GM12878 (cell line): ENCODE measurements at regions not wholly inside any gene's neighbourhood (a gene's known extent, or its start where the extent isn't known, plus 50 kb on each side); places are given as distances from the start of the nearest gene placed in this dataset.

Source experiments
- ATAC-seq: fragments of 200-7000 bp; cut with Tn5 transposase; 3 replicates; pipeline ENCODE4 v1.9.1; 2020; ENCODE audit warnings: mild to moderate bottlenecking, moderate library complexity
- BruUV-seq: library from RNA; stranded (reverse); fragments of 400-500 nt; replicated peaks from 2 replicates; lab custom pipeline; 2021; lab: Mats Ljungman, UMichigan
- CTCF ChIA-PET: fragments of 300-600 bp; sonication (Branson Sonifier 250); formaldehyde crosslinking; extraction: SDS; loops from one replicate; lab custom pipeline; 2021; ENCODE audit warnings: inconsistent platforms; lab: Yijun Ruan, JAX
- POLR2A ChIA-PET: fragments of 350-600 bp; formaldehyde crosslinking; extraction: SDS; loops from one replicate; lab custom pipeline; 2021; ENCODE audit warnings: inconsistent platforms; lab: Charles Lee
- RAD21 ChIA-PET: fragments of 300-600 bp; sonication (Branson Sonifier 250); formaldehyde crosslinking; loops from one replicate; lab custom pipeline; 2023; ENCODE audit warnings: antibody characterized with exemption; ENCODE audit not compliant: unreplicated experiment; lab: Charles Lee
- SMC1A ChIA-PET: fragments of 300-600 bp; sonication (Branson Sonifier 250); formaldehyde crosslinking; loops from one replicate; lab custom pipeline; 2023; ENCODE audit not compliant: unreplicated experiment, uncharacterized antibody; lab: Charles Lee
- DNase-seq: peaks from one replicate; pipeline ENCODE4 v3.0.0-alpha.2; 2011; ENCODE audit warnings: low read depth, low spot score
- FAIRE-seq: peaks from 3 replicates; lab custom pipeline; 2011; peaks lifted over from hg19 to GRCh38; lab: Jason Lieb, UNC
- H2AFZ ChIP-seq: 2 replicates; pipeline ENCODE4 v1.6.0; 2011; ENCODE audit warnings: low read depth, low read length, control low read depth; ENCODE audit not compliant: control insufficient read depth
- H3K27ac ChIP-seq: 2 replicates; pipeline ENCODE4 v1.5.1; 2011; ENCODE audit warnings: control low read depth; ENCODE audit not compliant: control insufficient read depth, insufficient read depth
- H3K27me3 ChIP-seq, 2 experiments: replicated peaks in 1 of 2; 2 replicates each; pipeline versions ENCODE4 v1.6.0 to v1.6.1; 2011; ENCODE audit warnings: low read length in 1 of 2; ENCODE audit not compliant: control insufficient read depth in 2 of 2, insufficient read depth in 2 of 2
- H3K36me3 ChIP-seq, 2 experiments: 2 replicates each; pipeline ENCODE4 v1.5.1; 2011; ENCODE audit warnings: low read length in 1 of 2; ENCODE audit not compliant: control insufficient read depth in 2 of 2, insufficient read depth in 2 of 2
- H3K4me1 ChIP-seq: 2 replicates; pipeline ENCODE4 v1.6.1; 2011; ENCODE audit warnings: mild to moderate bottlenecking, low read length, moderate library complexity, mixed read lengths; ENCODE audit not compliant: control insufficient read depth, insufficient read depth
- H3K4me2 ChIP-seq: 2 replicates; pipeline ENCODE4 v1.6.0; 2011; ENCODE audit warnings: control low read depth; ENCODE audit not compliant: control insufficient read depth, insufficient read depth
- H3K4me3 ChIP-seq: fragments of 200-600 bp; sonication (generic); 2 replicates; pipeline ENCODE4 v1.5.1; 2016
- H3K79me2 ChIP-seq: 2 replicates; pipeline ENCODE4 v1.6.0; 2011; ENCODE audit warnings: low read length; ENCODE audit not compliant: control insufficient read depth, insufficient read depth
- H3K9ac ChIP-seq: 2 replicates; pipeline ENCODE4 v1.8.0; 2011; ENCODE audit warnings: low read length, control low read depth, mixed read lengths; ENCODE audit not compliant: control insufficient read depth, insufficient read depth
- H3K9me3 ChIP-seq: replicated peaks from 3 replicates; pipeline ENCODE4 v1.5.1; 2011; ENCODE audit warnings: mild to moderate bottlenecking, low read length; ENCODE audit not compliant: control insufficient read depth, insufficient read depth
- H4K20me1 ChIP-seq: 2 replicates; pipeline ENCODE4 v1.6.0; 2011; ENCODE audit not compliant: control insufficient read depth, insufficient read depth
- BHLHE40 ChIP-seq, 2 experiments: fragments of 450-650 bp in 1 of 2; IDR thresholded peaks; 2 replicates each; pipeline ENCODE4 v1.6.1; 2011 to 2017; ENCODE audit warnings: low read depth in 2 of 2, borderline replicate concordance in 1 of 2, improper control_type of control experiment in 1 of 2, low read length in 1 of 2, mild to moderate bottlenecking in 1 of 2
- CHD4 ChIP-seq: fragments of 200-600 bp; sonication (generic); IDR thresholded peaks from 2 replicates; pipeline ENCODE4 v1.6.1; 2016; ENCODE audit warnings: mild to moderate bottlenecking
- IRF4 ChIP-seq: IDR thresholded peaks from 2 replicates; pipeline ENCODE4 v1.6.1; 2011; ENCODE audit warnings: low read depth, low read length
- MYB ChIP-seq: fragments of 150-350 bp; IDR thresholded peaks from 2 replicates; pipeline ENCODE4 v1.6.1; 2014; ENCODE audit warnings: mild to moderate bottlenecking, low read depth, low read length, borderline replicate concordance
- SUZ12 ChIP-seq: fragments of 200-600 bp; sonication (generic); IDR thresholded peaks from one replicate; pipeline ENCODE4 v1.6.1; 2018; ENCODE audit warnings: antibody characterized with exemption, mild to moderate bottlenecking; ENCODE audit not compliant: unreplicated experiment
- ZNF384 ChIP-seq: IDR thresholded peaks from 2 replicates; pipeline ENCODE4 v1.6.1; 2012; ENCODE audit warnings: low read depth, mild to moderate bottlenecking, low read length, improper control_type of control experiment, borderline replicate concordance
- WGBS: methylation state at CpG from one replicate; pipeline ENCODE4 v1.1.6; 2016; ENCODE audit warnings: low lambda C conversion rate; ENCODE audit not compliant: insufficient replicate concordance, insufficient coverage; ENCODE audit errors: missing lambda C conversion rate; 5-methylcytosine and 5-hydroxymethylcytosine counted together
- in situ Hi-C: fragments of 300-500 bp; cut with MboI; formaldehyde crosslinking; loops from 9 replicates; pipeline ENCODE4 v1.14.3; 2018; ENCODE audit warnings: mixed read lengths
- intact Hi-C: fragments of 100-400 bp; cut with micrococcal nuclease; formaldehyde crosslinking; loops from one replicate; pipeline ENCODE4 v1.14.2; 2022; ENCODE audit not compliant: unreplicated experiment
- TF ChIP-seq, protein P1 (sequence below): IDR thresholded peaks from 2 replicates; pipeline ENCODE4 v1.6.1; 2011; ENCODE audit warnings: borderline replicate concordance, low read depth, mild to moderate bottlenecking, moderate library complexity, low read length; ENCODE audit not compliant: insufficient read depth, poor library complexity, severe bottlenecking
- TF ChIP-seq, protein P2 (sequence below): IDR thresholded peaks from 2 replicates; pipeline ENCODE4 v1.6.1; 2012; ENCODE audit warnings: low read depth, low read length, improper control_type of control experiment
- TF ChIP-seq, protein P3 (sequence below): fragments of 450-650 bp; IDR thresholded peaks from 2 replicates; pipeline ENCODE4 v1.6.1; 2014; ENCODE audit warnings: mild to moderate bottlenecking

DNA sequence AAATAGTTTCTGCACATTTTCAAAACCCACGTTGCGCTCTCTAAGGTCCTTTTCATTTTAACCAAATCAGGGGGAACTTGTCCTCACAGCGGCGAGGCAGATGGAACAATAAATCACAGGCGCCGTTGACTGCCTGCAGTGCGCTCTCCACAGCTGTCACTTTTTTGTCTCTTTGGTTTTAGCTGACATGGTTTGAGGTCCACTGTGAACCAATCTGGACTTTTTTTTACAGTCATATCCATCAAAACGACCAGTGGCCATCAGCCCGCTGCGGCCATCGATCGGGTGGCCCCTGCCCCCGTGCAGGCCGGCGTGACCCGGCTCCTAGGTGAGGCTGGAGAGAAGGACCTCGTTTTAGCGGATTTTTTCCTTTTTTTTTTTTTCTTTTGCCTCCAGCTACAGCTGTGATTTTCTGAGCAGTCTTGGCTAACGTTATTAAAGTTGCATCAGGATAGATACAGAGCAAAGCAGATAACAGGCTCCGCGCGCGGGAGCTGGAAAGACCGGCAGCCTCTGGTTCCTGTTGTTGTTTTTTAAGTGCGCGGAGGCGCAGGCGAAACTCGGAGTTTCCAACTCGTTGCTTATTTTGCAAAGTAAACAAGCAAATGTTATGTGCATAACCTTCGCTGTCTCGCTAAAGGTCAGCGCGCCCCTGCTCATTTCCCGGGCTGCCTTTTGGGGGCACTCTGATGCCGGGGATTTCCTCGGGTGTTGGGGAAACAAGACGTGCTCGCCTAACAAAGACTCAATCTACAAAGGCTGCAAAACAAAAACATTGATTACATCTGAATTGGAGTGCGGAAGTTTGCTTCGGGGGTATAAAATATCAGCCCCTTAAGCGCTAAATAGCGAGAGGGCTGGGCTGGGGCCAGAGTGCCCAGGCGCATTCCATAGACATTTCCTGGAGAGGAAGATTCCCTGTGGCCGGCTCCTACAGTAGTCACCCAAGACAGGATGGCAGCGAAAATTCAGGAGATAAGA, 414.8 kb upstream of the MKI67 start (continued):
- TF ChIP-seq, protein P1, sequence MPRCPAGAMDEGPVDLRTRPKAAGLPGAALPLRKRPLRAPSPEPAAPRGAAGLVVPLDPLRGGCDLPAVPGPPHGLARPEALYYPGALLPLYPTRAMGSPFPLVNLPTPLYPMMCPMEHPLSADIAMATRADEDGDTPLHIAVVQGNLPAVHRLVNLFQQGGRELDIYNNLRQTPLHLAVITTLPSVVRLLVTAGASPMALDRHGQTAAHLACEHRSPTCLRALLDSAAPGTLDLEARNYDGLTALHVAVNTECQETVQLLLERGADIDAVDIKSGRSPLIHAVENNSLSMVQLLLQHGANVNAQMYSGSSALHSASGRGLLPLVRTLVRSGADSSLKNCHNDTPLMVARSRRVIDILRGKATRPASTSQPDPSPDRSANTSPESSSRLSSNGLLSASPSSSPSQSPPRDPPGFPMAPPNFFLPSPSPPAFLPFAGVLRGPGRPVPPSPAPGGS = no peak
- TF ChIP-seq, protein P2, sequence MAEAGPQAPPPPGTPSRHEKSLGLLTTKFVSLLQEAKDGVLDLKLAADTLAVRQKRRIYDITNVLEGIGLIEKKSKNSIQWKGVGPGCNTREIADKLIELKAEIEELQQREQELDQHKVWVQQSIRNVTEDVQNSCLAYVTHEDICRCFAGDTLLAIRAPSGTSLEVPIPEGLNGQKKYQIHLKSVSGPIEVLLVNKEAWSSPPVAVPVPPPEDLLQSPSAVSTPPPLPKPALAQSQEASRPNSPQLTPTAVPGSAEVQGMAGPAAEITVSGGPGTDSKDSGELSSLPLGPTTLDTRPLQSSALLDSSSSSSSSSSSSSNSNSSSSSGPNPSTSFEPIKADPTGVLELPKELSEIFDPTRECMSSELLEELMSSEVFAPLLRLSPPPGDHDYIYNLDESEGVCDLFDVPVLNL = no peak
- TF ChIP-seq BHLHE40 (IDR thresholded peaks at IDR 0.05; ENCODE audit: borderline replicate concordance in 1 of 2, low read depth in 2 of 2, low read length in 1 of 2) (no peak), ZNF384 (no peak)

DNA sequence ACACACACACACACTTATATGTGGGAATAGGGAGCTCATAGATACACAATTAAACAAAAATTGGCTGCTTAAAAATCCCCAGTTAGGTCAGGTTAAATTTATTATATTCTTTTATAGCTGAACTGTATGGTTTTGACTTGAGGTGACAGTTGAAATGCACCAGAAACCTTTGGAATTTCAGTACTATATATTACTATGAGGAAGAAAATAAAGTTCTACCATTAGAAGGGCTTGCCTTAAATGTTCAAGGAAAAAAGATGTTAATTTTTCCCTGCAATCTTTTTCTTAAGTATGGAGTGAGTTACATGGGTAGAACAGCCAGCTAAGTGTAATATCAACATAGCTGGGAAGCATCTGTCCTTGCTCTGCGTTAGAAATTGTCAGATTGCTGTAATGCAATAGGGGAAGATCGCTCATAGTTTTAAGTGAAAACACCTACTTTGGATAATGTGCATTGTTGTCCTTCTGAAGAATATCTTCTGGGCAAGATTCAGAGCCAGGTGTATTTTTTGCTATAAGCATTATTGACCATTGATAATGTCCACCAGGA, 415.8 kb upstream of the MKI67 start:
- in situ Hi-C loops (no loop called here), intact Hi-C loops (no loop called here)
- no peaks in the 10 kb centered on the region for H3K9me3 ChIP-seq
- H3K79me2 ChIP-seq = no peaks in the 10 kb centered on the region
- ATAC-seq (no peak), FAIRE-seq (no peak), DNase-seq (no peak)
- H3K9ac ChIP-seq = no peak overlapping the region
- ChIA-PET SMC1A (no interaction called here), CTCF (no interaction called here), POLR2A (no interaction called here), RAD21 (no interaction called here)
- peaks cover 1 to 5% of the 10 kb centered on the region in 2 experiments; a peak in 3 of 4 replicates for H3K27me3 ChIP-seq
- no peak overlapping the region for H3K4me3 ChIP-seq
- H3K36me3 ChIP-seq = no peaks in the 10 kb centered on the region
- H4K20me1 ChIP-seq = no peaks in the 10 kb centered on the region
- H2AFZ ChIP-seq = no peak overlapping the region
- TF ChIP-seq, protein P3, sequence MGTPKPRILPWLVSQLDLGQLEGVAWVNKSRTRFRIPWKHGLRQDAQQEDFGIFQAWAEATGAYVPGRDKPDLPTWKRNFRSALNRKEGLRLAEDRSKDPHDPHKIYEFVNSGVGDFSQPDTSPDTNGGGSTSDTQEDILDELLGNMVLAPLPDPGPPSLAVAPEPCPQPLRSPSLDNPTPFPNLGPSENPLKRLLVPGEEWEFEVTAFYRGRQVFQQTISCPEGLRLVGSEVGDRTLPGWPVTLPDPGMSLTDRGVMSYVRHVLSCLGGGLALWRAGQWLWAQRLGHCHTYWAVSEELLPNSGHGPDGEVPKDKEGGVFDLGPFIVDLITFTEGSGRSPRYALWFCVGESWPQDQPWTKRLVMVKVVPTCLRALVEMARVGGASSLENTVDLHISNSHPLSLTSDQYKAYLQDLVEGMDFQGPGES = no peak
- TF ChIP-seq MYB = no peak
- TF ChIP-seq CHD4 = no peak
- no peak for TF ChIP-seq SUZ12
- TF ChIP-seq IRF4 = no peak
- H3K27ac ChIP-seq = no peak overlapping the region
- H3K4me1 ChIP-seq = no peaks in the 10 kb centered on the region
- BruUV-seq = no TSS peak
- 30% methylated on average over 2 of the region's 2 CpGs for WGBS
- H3K4me2 ChIP-seq = no peak overlapping the region
